ENCODE measurements at regions not wholly inside any gene's neighbourhood (a gene's known extent, or its start where the extent isn't known, plus 50 kb on each side); places are given as distances from the start of the nearest gene placed in this dataset.
"Not testable (repeated sequence)": the region's sequence is repeated elsewhere in the genome, so short reads cannot be mapped to it uniquely, and the experiment has no call there.

GRCh38 chr16:51290442-51291285, 139.6 kb upstream of the SALL1 start:
- DNase-seq = no peak

- DNase-seq = no peak
Observed at GRCh38 chr16:51289336-51289735, 138.3 kb upstream of the SALL1 start.

- no peak for DNase-seq
Observed at GRCh38 chr16:51287121-51287755, 136.2 kb upstream of the SALL1 start.

- DNase-seq = no peak
Observed at GRCh38 chr16:51286272-51286671, 135.2 kb upstream of the SALL1 start.

- no peak for DNase-seq
Observed at GRCh38 chr16:51276336-51276735, 125.3 kb upstream of the SALL1 start.

GRCh38 chr16:51272420-51272819, 121.3 kb upstream of the SALL1 start:
- no peak for DNase-seq

DNA sequence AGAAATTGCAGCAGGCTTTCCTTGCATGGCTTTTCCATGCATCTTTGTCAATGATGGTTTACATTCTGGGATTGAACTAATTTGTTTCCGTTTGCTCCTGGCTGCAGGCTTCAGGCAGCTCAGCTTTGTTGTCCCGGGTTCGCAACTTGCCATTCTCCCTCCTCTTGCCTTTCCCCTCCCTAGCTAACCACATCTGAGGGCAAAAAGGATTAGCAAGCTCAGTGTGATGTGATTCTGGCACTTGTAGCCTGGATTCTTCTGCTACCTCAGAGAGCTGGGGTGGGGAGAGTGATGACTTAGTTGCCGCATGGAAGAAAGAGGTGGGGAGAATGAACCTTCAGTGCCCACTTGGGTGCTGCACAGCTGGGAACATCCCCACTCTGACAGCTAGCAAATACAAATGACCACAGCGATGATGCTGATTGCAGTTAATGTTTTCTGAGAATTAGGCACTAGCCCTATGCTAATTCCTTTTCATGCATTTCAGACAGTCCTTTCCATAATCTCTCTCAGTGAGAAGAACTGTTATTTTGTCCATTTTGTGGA, 120.2 kb upstream of the SALL1 start:
- no peak for DNase-seq

DNA sequence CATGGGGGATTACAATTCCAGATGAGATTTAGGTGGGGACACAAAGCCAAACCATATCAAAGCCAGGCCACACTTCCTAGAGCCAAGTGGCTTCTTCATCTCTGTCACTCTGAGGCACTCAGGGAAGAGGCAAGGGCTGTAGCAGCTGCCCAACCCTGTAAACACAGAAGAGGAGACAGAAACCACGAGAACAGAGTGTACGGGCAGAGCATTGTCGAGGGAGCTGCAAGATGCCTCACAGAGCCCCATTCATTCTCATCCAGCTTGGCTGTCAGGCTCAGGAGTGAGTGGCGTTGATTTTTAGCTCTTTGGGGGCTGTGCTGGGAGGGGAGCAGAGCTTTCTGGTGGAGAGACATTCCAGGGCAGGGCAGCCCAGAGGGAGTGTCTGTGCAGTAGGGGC, 117.2 kb upstream of the SALL1 start:
- DNase-seq = no peak

DNA sequence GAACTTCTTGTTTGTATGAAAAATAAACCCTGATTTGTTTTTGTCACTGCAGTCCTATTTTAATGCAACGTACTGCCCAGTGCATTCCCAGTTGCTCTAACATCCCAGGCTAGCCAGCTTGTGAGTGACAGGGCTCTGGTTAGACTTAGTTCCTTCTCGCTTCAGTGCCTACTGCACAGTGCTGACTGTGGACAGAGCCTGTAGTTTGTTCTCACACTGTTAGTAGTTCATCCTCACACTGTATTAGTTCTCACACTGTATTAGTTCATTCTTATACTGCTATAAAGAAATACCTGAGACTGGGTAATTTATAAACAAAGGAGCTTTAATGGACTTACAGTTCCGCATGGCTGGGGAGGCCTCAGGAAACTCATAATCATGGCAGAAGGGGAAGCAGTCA, 116.6 kb upstream of the SALL1 start:
- DNase-seq = no peak

DNA sequence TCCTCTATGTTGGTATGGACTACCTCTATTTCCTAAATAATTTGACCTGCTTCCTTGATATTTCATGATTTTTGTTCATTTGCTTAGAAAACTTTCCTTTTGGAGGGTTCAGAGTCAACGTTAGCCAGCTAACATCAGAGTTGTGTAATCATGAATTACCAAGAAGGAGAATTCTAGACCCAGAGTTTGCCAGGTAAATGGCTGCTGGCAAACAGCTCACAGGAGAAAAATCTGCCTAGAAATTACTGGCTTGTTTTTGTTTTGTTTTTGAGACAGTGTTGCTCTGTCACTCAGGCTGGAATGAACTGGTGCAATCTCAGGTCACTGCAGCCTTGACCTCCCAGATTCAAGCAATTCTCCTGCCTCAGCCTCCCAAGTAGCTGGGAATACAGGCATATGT, 111.4 kb upstream of the SALL1 start:
- DNase-seq = no peak

DNA sequence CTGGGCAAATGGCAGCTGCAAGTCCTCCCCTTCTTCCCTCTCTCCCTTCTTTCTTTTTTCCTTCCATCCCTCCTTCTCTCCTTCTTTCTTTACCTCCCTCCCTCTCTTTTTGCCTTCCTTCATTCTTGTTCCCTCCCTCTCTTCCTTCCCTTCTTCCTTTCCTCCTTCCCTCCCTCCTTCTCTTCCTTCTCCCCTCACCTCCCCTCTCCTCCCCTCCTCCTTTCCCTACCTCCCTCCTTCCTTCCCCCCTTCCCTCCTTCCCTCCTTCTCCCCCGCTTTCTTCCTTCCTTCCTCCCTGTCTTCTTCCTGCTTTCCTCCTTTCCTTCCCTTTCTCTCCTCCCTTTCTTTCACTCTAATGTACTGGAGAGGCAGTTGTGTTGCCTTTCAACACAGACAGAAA, 110.8 kb upstream of the SALL1 start:
- no peak for DNase-seq

DNA sequence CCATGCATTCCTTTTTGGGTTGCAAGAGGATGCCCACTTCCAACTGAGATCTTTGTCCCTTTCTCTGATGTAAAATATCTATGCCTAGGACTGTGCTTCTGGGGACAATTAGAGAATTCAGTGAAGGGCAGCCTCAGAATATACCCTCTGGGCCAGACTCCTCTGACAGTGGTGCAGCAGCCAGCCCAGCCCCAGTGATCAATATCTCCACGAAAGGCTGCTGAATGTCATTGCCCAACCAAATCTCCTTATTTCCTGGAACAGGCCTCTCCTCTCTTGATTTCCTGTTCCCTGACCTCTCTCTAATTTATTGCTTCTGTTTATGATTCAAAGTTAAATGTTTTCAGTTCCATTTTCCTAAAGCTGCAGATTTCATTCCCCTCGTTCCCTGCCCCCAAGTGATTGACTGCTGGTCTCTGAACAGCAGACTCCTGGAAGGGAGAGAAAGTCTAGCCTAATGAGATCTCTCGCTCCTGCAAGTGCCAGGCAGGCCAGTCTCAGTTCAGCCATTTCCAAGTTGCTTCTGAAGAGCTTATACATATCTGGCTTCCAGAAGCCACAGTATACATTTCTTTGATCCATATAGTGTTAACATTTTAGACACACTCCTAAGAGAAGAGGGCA, 104.4 kb upstream of the SALL1 start:
- no peak for DNase-seq

DNA sequence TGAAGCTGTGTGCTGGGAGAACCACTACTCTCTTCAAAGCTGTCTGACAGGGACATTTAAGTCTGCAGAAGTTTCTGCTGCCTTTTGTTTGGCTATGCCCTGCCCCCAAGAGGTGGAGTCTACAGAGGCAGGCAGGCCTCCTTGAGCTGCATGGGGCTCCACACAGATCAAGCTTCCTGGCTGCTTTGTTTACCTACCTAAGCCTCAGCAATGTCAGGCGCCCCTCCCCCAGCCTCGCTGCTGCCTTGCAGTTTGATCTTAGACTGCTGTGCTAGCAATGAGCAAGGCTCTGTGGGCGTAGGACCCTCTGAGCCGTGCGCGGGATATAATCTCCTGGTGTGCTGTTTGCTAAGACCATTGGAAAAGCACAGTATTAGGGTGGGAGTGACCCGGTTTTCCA, 103.3 kb upstream of the SALL1 start:
- not testable (repeated sequence) for DNase-seq

DNA sequence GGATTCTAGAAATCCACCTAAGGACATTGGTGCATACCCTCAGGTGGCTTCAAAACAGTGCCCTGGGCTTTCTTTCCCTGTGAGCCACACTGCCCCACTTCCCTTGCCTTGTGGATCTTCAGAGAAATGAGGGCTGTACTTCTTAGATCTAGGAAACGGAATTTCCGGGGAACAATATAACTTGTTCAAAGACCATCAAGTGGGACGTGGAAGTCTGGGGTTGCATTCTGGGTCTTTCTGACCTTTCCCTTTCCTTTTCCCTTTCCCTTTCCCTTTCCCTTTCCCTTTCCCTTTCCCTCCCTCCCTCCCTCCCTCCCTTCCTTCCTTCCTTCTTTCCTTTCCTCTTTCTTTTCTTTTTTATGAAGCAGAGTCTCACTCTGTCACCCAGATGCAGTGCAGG, 97.1 kb upstream of the SALL1 start:
- no peak for DNase-seq

GRCh38 chr16:51245658-51245995, 94.6 kb upstream of the SALL1 start:
- no peak for DNase-seq

DNA sequence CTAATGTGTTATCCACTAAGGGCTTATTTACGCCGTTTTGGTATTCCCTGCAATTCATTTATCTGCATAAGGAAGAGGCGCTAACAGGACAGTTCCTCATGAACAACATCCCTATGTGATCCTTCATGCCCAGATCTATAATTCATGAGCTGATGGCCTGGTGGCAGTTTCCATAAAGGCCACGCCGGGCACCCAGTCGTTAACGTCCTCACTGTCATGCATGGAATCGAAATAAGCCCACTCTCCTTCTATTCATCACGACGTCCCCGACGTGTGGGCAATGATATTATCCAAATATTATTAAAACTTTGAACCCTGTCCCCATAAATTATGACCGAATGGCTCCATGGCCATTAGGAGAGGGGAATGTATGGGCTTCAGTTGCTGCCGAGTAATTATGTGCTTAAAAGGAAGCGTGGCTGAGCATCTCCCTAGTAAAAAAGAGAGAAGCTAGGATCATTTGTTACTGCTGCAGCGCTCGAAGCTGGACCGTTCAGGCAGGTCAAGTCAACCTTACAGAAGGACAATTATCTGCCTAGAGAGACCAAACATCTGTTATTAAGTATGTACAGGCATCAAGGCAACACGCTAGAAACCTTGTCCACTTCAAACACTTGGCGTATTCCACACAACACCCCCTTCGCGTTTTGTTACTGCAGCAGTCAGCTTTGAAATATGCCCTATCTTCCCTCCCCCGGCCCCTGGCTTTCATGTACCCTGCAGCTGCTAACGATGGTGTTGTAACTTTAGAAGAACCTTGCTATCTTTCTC, 94.0 kb upstream of the SALL1 start:
- DNase-seq = no peak

DNA sequence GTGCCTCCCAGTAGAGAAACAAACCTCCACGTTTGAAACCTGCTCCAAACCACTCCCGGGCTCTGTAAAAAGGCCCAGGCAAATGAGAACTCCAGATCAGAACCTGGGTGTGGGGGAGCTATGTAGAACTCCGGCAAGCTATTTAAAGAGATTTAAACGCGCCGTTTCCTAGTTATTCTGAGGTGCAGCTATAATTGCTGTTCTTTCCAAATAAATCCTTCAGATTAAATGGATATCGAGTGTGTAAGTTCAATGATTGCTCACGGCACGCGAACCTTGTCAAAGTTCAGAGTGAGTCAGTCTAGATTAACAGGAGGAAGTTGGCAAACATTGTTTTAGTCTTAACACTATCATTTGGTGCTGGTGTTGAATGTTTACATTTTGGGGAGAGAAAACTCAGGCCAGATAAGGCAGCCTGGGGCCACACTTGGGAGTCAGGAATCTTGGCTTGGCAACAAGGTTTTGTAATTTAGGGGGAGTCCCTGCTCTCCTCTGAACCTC, 92.9 kb upstream of the SALL1 start:
- DNase-seq = no peak

GRCh38 chr16:51242296-51242994, 91.4 kb upstream of the SALL1 start:
- DNase-seq = no peak

GRCh38 chr16:51239196-51239595, 88.1 kb upstream of the SALL1 start:
- DNase-seq = no peak

DNA sequence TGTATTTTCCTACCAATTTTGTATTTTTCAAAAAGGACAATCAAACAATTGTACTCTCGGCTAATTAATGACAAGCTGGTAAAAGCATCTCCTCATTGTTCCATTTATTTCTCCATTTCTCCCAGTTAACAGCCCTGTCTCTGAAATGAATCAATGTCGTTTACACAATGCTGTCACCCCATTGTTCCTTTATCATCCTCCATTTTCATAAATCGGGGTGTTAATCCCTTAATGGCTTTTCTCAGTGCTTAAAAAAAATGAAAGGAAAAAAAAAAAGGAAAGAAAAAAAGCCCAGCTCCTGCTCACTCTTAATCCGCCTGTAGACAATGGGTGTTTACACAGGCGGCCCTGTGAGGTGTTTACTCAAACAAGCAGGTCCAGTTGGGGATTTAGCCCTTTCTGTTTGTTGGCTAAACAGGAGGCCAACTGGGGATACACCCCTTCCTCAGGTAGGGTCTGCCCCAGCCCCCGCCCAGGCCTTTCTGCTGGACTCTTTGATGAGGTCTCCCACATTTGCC, 86.8 kb upstream of the SALL1 start:
- no peak for DNase-seq

DNA sequence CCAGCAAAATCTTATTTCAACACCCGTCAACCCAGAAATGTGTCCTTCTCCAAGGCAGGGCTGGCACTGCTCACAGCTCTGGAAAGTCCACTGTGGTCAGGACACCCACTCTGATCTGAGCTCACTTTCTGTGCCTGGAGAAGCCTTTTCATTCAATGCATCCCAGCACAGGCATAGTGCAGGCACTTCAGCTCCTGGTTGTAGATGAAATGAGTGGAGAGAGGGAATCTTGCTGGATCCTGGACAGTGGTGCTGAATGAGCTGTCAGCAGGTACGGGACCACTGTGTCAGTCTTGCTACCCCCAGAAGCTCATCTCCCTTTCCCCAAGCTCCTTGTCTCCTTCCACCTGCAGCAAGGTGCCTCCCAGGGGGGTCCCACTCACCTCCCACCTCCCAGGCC, 86.1 kb upstream of the SALL1 start:
- DNase-seq = no peak

- DNase-seq = no peak
Observed at GRCh38 chr16:51236583-51236982, 85.5 kb upstream of the SALL1 start.
